HEK293 (cell line): ENCODE measurements at regions not wholly inside any gene's neighbourhood (a gene's known extent, or its start where the extent isn't known, plus 50 kb on each side); places are given as distances from the start of the nearest gene placed in this dataset.

Experiments used
- CTCF ChIA-PET: fragments of 350-600 bp; formaldehyde crosslinking; extraction: SDS; loops from one replicate; lab custom pipeline; 2021; ENCODE audit warnings: antibody characterized with exemption; lab: Yijun Ruan, JAX
- POLR2A ChIA-PET: fragments of 300-600 bp; formaldehyde crosslinking; extraction: SDS; loops from one replicate; lab custom pipeline; 2020; ENCODE audit warnings: antibody characterized with exemption, inconsistent platforms; lab: Yijun Ruan, JAX
- H3K27ac ChIP-seq: fragments of 200-500 bp; sonication (Bioruptor generic); 2 replicates; pipeline ENCODE4 v1.5.1; 2014; ENCODE audit warnings: low read depth, low read length, control low read depth, inconsistent platforms; ENCODE audit errors: extremely low read depth
- H3K36me3 ChIP-seq, 2 experiments: fragments of 200-500 bp in 1 of 2; sonication (Bioruptor generic) in 1 of 2; 1 replicate in 1 of 2; 2 replicates in 1 of 2; pipeline ENCODE4 v1.5.1; 2014 to 2017; ENCODE audit warnings: inconsistent platforms in 2 of 2, low read length in 2 of 2; ENCODE audit not compliant: control insufficient read depth in 2 of 2, insufficient read depth in 1 of 2
- H3K4me1 ChIP-seq: fragments of 200-500 bp; sonication (Bioruptor generic); 2 replicates; pipeline ENCODE4 v1.5.1; 2014; ENCODE audit warnings: mild to moderate bottlenecking, low read length, inconsistent platforms; ENCODE audit not compliant: control insufficient read depth, insufficient read depth
- H3K4me3 ChIP-seq: 2 replicates; pipeline ENCODE4 v1.5.1; 2011; ENCODE audit warnings: low read depth, mild to moderate bottlenecking, control low read depth, low read length, moderate library complexity
- H3K9me3 ChIP-seq: fragments of 200-500 bp; sonication (Bioruptor generic); 2 replicates; pipeline ENCODE4 v1.5.1; 2014; ENCODE audit warnings: low read depth, low read length, inconsistent platforms; ENCODE audit not compliant: control insufficient read depth, insufficient read depth
- GFI1B ChIP-seq: fragments of 450-650 bp; formaldehyde crosslinking; IDR thresholded peaks from 2 replicates; pipeline ENCODE4 v1.5.1; 2016; ENCODE audit warnings: missing biosample characterization, missing genetic modification characterization
- GLI2 ChIP-seq: fragments of 450-650 bp; formaldehyde crosslinking; IDR thresholded peaks from 2 replicates; pipeline ENCODE4; 2017; ENCODE audit warnings: missing biosample characterization, missing genetic modification characterization, low read depth, borderline replicate concordance
- HOXA7 ChIP-seq: sonication (generic); formaldehyde crosslinking; IDR thresholded peaks from 2 replicates; pipeline ENCODE4 v1.8.1; 2022; ENCODE audit warnings: missing genetic modification reagents, borderline replicate concordance
- OSR2 ChIP-seq: fragments of 450-650 bp; formaldehyde crosslinking; IDR thresholded peaks from 2 replicates; pipeline ENCODE4 v1.5.1; 2016; ENCODE audit warnings: missing biosample characterization, missing genetic modification characterization
- WT1 ChIP-seq: fragments of 450-650 bp; formaldehyde crosslinking; IDR thresholded peaks from 2 replicates; pipeline ENCODE4 v1.5.1; 2016; ENCODE audit warnings: missing biosample characterization, missing genetic modification characterization
- ZBTB17 ChIP-seq: fragments of 450-650 bp; formaldehyde crosslinking; IDR thresholded peaks from 2 replicates; pipeline ENCODE4 v1.5.1; 2016; ENCODE audit warnings: missing biosample characterization, missing genetic modification characterization
- ZEB2 ChIP-seq: fragments of 450-650 bp; formaldehyde crosslinking; IDR thresholded peaks from 2 replicates; pipeline ENCODE4 v1.5.1; 2016; ENCODE audit warnings: missing biosample characterization, missing genetic modification characterization
- ZFHX2 ChIP-seq: fragments of 450-650 bp; formaldehyde crosslinking; conservative IDR thresholded peaks from 2 replicates; pipeline ENCODE4 v1.5.1; 2016; ENCODE audit warnings: missing biosample characterization, missing genetic modification characterization
- ZNF112 ChIP-seq: fragments of 450-650 bp; formaldehyde crosslinking; IDR thresholded peaks from 2 replicates; pipeline ENCODE4 v1.5.0; 2017; ENCODE audit warnings: missing biosample characterization, missing genetic modification characterization
- ZNF16 ChIP-seq: fragments of 450-650 bp; formaldehyde crosslinking; IDR thresholded peaks from 2 replicates; pipeline ENCODE4 v1.5.1; 2016; ENCODE audit warnings: low read depth, missing biosample characterization, missing genetic modification characterization
- ZNF2 ChIP-seq: fragments of 450-650 bp; formaldehyde crosslinking; IDR thresholded peaks from 2 replicates; pipeline ENCODE4 v1.5.1; 2016; ENCODE audit warnings: missing biosample characterization, missing genetic modification characterization
- ZNF292 ChIP-seq: fragments of 450-650 bp; formaldehyde crosslinking; IDR thresholded peaks from 2 replicates; pipeline ENCODE4 v1.5.1; 2016; ENCODE audit warnings: low read depth, missing biosample characterization, missing genetic modification characterization, borderline replicate concordance
- ZNF366 ChIP-seq: fragments of 450-650 bp; formaldehyde crosslinking; conservative IDR thresholded peaks from 2 replicates; pipeline ENCODE4 v1.5.1; 2016; ENCODE audit warnings: missing biosample characterization, missing genetic modification characterization
- ZNF558 ChIP-seq: fragments of 450-650 bp; formaldehyde crosslinking; IDR thresholded peaks from 2 replicates; pipeline ENCODE4 v1.5.1; 2016; ENCODE audit warnings: missing biosample characterization, missing genetic modification characterization
- ZNF610 ChIP-seq: fragments of 450-650 bp; formaldehyde crosslinking; IDR thresholded peaks from 2 replicates; pipeline ENCODE4 v1.5.1; 2016; ENCODE audit warnings: missing biosample characterization, missing genetic modification characterization, borderline replicate concordance
- ZNF621 ChIP-seq: fragments of 450-650 bp; formaldehyde crosslinking; IDR thresholded peaks from 2 replicates; pipeline ENCODE4 v1.5.1; 2017; ENCODE audit warnings: missing biosample characterization, missing genetic modification characterization
- ZNF658 ChIP-seq: fragments of 450-650 bp; formaldehyde crosslinking; IDR thresholded peaks from 2 replicates; pipeline ENCODE4; 2016; ENCODE audit warnings: missing biosample characterization, missing genetic modification characterization
- ZNF670 ChIP-seq: fragments of 450-650 bp; formaldehyde crosslinking; IDR thresholded peaks from 2 replicates; pipeline ENCODE4 v1.5.1; 2016; ENCODE audit warnings: missing biosample characterization, missing genetic modification characterization, low read depth
- ZXDB ChIP-seq: fragments of 450-650 bp; formaldehyde crosslinking; IDR thresholded peaks from 2 replicates; pipeline ENCODE4 v1.5.1; 2016; ENCODE audit warnings: missing biosample characterization, missing genetic modification characterization
- TF ChIP-seq, protein P1 (sequence below): IDR thresholded peaks from 2 replicates; pipeline ENCODE4 v1.6.1; 2011; ENCODE audit warnings: mild to moderate bottlenecking, low read depth, low read length, borderline replicate concordance
- TF ChIP-seq, protein P2 (sequence below): fragments of 450-650 bp; formaldehyde crosslinking; IDR thresholded peaks from 2 replicates; pipeline ENCODE4 v1.5.1; 2017; ENCODE audit warnings: missing biosample characterization, missing genetic modification characterization

DNA sequence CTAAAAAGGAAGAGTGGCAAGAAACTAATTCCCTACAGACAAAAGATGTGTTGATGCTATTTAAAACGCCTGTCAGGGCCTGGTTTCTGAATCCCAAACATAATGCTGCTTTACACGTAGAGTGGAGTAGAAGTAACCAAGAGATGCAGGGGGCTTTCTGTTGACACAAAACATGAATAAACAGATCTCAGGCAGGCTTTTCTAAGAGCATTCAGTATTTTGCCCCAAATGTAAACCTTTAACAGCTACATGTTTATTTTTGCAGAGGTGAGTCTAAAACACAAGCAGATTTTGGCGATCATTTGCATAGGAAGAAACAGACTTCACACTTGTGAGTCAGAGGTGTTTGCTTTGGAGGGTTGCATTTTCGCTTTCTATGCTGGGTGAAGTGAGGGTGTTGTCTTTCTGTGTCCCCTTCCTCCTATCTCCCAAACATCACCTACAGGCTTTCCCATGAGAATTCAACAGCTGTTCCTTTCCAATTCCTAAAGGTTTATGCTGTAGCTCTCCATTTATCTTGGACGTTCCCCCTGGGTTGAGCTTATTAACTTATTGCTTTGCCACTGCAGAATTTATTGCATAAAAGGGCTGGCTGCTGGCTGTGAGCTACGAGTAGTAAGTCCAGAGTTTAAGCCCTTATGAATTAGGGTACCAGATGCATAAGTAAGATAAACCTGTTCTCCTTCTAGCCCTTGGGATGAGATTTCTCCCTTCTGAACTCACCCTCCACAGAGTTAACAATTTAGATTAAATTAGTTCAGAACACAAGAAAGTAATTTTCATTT lies 156.7 kb downstream of the DIPK2A start:
- H3K4me1 ChIP-seq: no peaks in the 10 kb centered on the region
- ChIA-PET CTCF (no interaction called here), POLR2A (no interaction called here)
- H3K9me3 ChIP-seq: no peaks in the 10 kb centered on the region
- no peak for TF ChIP-seq HOXA7
- TF ChIP-seq ZBTB17 (tag by site-specific recombination): no peak
- TF ChIP-seq ZNF366 (tag by site-specific recombination): no peak
- no peak for TF ChIP-seq WT1
- no peak for TF ChIP-seq GLI2 (tag by site-specific recombination)
- TF ChIP-seq ZNF658 (tag by site-specific recombination): no peak
- TF ChIP-seq, protein P1, sequence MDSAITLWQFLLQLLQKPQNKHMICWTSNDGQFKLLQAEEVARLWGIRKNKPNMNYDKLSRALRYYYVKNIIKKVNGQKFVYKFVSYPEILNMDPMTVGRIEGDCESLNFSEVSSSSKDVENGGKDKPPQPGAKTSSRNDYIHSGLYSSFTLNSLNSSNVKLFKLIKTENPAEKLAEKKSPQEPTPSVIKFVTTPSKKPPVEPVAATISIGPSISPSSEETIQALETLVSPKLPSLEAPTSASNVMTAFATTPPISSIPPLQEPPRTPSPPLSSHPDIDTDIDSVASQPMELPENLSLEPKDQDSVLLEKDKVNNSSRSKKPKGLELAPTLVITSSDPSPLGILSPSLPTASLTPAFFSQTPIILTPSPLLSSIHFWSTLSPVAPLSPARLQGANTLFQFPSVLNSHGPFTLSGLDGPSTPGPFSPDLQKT: no peak
- no peak for TF ChIP-seq ZXDB (tag by site-specific recombination)
- no peak for TF ChIP-seq ZEB2 (tag by site-specific recombination)
- no peak for TF ChIP-seq ZNF610 (tag by site-specific recombination)
- no peak for TF ChIP-seq ZNF558
- no peak for TF ChIP-seq ZNF16
- TF ChIP-seq ZNF2 (tag by site-specific recombination): no peak
- TF ChIP-seq ZNF112 (tag by site-specific recombination): no peak
- no peak for TF ChIP-seq ZNF621
- TF ChIP-seq GFI1B (tag by site-specific recombination): no peak
- no peak overlapping the region for H3K27ac ChIP-seq
- H3K36me3 ChIP-seq: no peaks in the 10 kb centered on the region
- H3K4me3 ChIP-seq: no peak overlapping the region

DNA sequence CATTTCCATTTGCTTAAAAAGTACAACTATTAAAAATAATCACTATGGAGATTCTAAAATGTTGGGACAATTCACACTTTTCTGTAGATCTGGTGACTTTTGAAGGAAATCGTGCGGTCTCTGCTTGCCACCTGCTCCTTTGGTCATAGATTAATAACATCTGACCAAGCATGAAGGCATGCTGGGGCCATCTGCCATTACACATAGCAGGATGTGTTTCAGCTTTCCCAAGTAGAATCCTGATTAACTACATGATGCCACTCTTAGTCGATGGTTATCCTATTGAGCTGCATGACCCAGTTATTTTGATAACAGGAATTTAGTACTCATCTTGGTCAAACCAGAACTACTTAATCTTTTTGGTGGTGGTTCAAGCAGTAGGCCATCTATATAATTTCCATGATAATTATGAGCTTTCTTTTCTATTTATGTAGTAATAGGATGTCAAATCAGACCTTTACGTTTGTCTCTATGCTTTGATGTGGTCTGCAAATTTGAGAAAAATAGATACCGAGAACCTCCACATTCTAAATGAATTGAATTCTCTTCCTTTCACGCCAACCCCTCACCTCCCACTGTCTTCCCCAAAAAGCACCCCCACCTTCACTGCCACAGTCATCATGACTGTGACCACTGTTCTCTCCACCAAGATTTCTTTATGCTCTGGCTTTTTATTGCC lies 158.1 kb downstream of the DIPK2A start:
- H3K4me3 ChIP-seq: no peak overlapping the region
- ChIA-PET CTCF (no interaction called here), POLR2A (no interaction called here)
- H3K9me3 ChIP-seq: no peaks in the 10 kb centered on the region
- H3K27ac ChIP-seq: no peak overlapping the region
- H3K36me3 ChIP-seq: no peaks in the 10 kb centered on the region
- no peaks in the 10 kb centered on the region for H3K4me1 ChIP-seq
- no peak for TF ChIP-seq ZNF670 (tag by site-specific recombination)
- TF ChIP-seq OSR2 (tag by site-specific recombination): no peak
- no peak for TF ChIP-seq ZNF658 (tag by site-specific recombination)
- no peak for TF ChIP-seq ZFHX2 (tag by site-specific recombination)
- TF ChIP-seq ZNF292 (tag by site-specific recombination): no peak
- TF ChIP-seq, protein P2, sequence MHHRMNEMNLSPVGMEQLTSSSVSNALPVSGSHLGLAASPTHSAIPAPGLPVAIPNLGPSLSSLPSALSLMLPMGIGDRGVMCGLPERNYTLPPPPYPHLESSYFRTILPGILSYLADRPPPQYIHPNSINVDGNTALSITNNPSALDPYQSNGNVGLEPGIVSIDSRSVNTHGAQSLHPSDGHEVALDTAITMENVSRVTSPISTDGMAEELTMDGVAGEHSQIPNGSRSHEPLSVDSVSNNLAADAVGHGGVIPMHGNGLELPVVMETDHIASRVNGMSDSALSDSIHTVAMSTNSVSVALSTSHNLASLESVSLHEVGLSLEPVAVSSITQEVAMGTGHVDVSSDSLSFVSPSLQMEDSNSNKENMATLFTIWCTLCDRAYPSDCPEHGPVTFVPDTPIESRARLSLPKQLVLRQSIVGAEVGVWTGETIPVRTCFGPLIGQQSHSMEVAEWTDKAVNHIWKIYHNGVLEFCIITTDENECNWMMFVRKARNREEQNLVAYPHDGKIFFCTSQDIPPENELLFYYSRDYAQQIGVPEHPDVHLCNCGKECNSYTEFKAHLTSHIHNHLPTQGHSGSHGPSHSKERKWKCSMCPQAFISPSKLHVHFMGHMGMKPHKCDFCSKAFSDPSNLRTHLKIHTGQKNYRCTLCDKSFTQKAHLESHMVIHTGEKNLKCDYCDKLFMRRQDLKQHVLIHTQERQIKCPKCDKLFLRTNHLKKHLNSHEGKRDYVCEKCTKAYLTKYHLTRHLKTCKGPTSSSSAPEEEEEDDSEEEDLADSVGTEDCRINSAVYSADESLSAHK (tag by site-specific recombination): no peak
